ENCODE measurements at regions not wholly inside any gene's neighbourhood (a gene's known extent, or its start where the extent isn't known, plus 50 kb on each side); places are given as distances from the start of the nearest gene placed in this dataset. TPM values are rescaled to one million over a fixed set of nuclear protein-coding genes. Genes with fewer than 3 reads are reported as not detected.

Small RNA genes in the stretch of these regions (small RNA-seq; reads per million reads assigned to genes)
- gene AC007923.3: not detected
- gene RNU6-1134P: not detected
